H1 (cell line): ENCODE measurements at regions not wholly inside any gene's neighbourhood (a gene's known extent, or its start where the extent isn't known, plus 50 kb on each side); places are given as distances from the start of the nearest gene placed in this dataset.

Experiments
- CTCF ChIA-PET: fragments of 300-600 bp; sonication (Branson Sonifier 250); formaldehyde crosslinking; loops from one replicate; lab custom pipeline; 2021; ENCODE audit not compliant: partially characterized antibody; lab: Charles Lee
- POLR2A ChIA-PET: fragments of 300-600 bp; sonication (Branson Sonifier 250); formaldehyde crosslinking; loops from one replicate; lab custom pipeline; 2021; ENCODE audit warnings: inconsistent platforms; ENCODE audit not compliant: partially characterized antibody; lab: Charles Lee
- DNase-seq, 2 experiments: peaks; one replicate each; pipeline versions ENCODE4 v3.0.0 to v3.0.0-alpha.2; 2010 to 2022; ENCODE audit warnings: low spot score in 2 of 2, low read depth in 1 of 2, mixed read lengths in 1 of 2
- FAIRE-seq: peaks from 2 replicates; lab custom pipeline; 2011; peaks lifted over from hg19 to GRCh38; lab: Jason Lieb, UNC
- H2AFZ ChIP-seq: 2 replicates; pipeline ENCODE4 v1.8.1; 2012; ENCODE audit warnings: low read length, inconsistent platforms
- H2AK5ac ChIP-seq: 2 replicates; pipeline ENCODE4 v1.6.1; 2013; ENCODE audit warnings: low read depth, low read length
- H2BK120ac ChIP-seq: replicated peaks from 2 replicates; pipeline ENCODE3; 2013; ENCODE audit warnings: low read depth, low read length, inconsistent platforms
- H2BK12ac ChIP-seq: 2 replicates; pipeline ENCODE4 v1.6.1; 2013; ENCODE audit warnings: low read depth, low read length
- H2BK15ac ChIP-seq: 2 replicates; pipeline ENCODE4 v1.6.1; 2013; ENCODE audit warnings: low read length
- H2BK20ac ChIP-seq: 2 replicates; pipeline ENCODE4 v1.6.1; 2013; ENCODE audit warnings: low read length
- H2BK5ac ChIP-seq: 2 replicates; pipeline ENCODE4 v1.6.1; 2013; ENCODE audit warnings: low read depth, low read length
- H3K14ac ChIP-seq: 2 replicates; pipeline ENCODE4 v1.6.1; 2013; ENCODE audit warnings: inconsistent platforms; ENCODE audit not compliant: insufficient read length
- H3K18ac ChIP-seq: 2 replicates; pipeline ENCODE4 v1.6.1; 2013; ENCODE audit warnings: low read length; ENCODE audit errors: extremely low read depth
- H3K23ac ChIP-seq: 2 replicates; pipeline ENCODE4 v1.6.1; 2013; ENCODE audit warnings: inconsistent platforms; ENCODE audit not compliant: insufficient read length
- H3K23me2 ChIP-seq: 2 replicates; pipeline ENCODE4 v1.6.1; 2013; ENCODE audit warnings: low read depth, low read length
- H3K27ac ChIP-seq: 2 replicates; pipeline ENCODE4 v1.6.1; 2011; ENCODE audit warnings: low read depth, low read length, inconsistent platforms
- H3K27me3 ChIP-seq, 4 experiments: replicated peaks in 1 of 4; 1 replicate in 1 of 4; 2 replicates in 3 of 4; pipeline versions ENCODE4 v1.6.1 to v1.8.1; 2011 to 2013; ENCODE audit warnings: low read length in 3 of 4, mild to moderate bottlenecking in 3 of 4, inconsistent platforms in 2 of 4, mixed read lengths in 2 of 4, moderate library complexity in 1 of 4; ENCODE audit not compliant: control insufficient read depth in 3 of 4, insufficient read depth in 3 of 4; ENCODE audit errors: extremely low read depth in 1 of 4
- H3K36me3 ChIP-seq, 4 experiments: 2 replicates each; pipeline versions ENCODE4 v1.6.1 to v1.8.1; 2011 to 2013; ENCODE audit warnings: mild to moderate bottlenecking in 4 of 4, low read length in 3 of 4, moderate library complexity in 2 of 4, control low read depth in 1 of 4, inconsistent platforms in 1 of 4; ENCODE audit not compliant: insufficient read depth in 4 of 4, control insufficient read depth in 2 of 4
- H3K4ac ChIP-seq: replicated peaks from 2 replicates; pipeline ENCODE3; 2013; ENCODE audit warnings: low read length, low read depth, mixed read lengths, inconsistent platforms; ENCODE audit not compliant: insufficient read length
- H3K4me1 ChIP-seq, 4 experiments: replicated peaks in 1 of 4; 1 replicate in 1 of 4; 2 replicates in 3 of 4; pipeline versions ENCODE4 v1.6.1 to v1.8.1; 2011 to 2013; ENCODE audit warnings: low read length in 3 of 4, inconsistent platforms in 2 of 4, mixed read lengths in 1 of 4; ENCODE audit not compliant: insufficient read depth in 4 of 4, control insufficient read depth in 3 of 4
- H3K4me2 ChIP-seq, 2 experiments: 2 replicates each; pipeline versions ENCODE4 v1.6.1 to v1.8.1; 2011 to 2013; ENCODE audit warnings: low read depth in 2 of 2, low read length in 2 of 2, control low read depth in 1 of 2, inconsistent platforms in 1 of 2, mild to moderate bottlenecking in 1 of 2; ENCODE audit not compliant: insufficient read depth in 1 of 2
- H3K4me3 ChIP-seq, 4 experiments: fragments of 200-600, 300-600 bp in 1 of 4; sonication (generic), shearing (Covaris generic), sonication (Bioruptor Twin) in 1 of 4; 2 replicates each; pipeline versions ENCODE4 v1.5.1 to v1.8.1; 2011 to 2016; ENCODE audit warnings: low read length in 4 of 4, low read depth in 3 of 4, control low read depth in 2 of 4, inconsistent platforms in 2 of 4, mild to moderate bottlenecking in 2 of 4, mixed read lengths in 1 of 4, moderate library complexity in 1 of 4; ENCODE audit not compliant: insufficient read depth in 2 of 4; ENCODE audit errors: extremely low read depth in 1 of 4
- H3K56ac ChIP-seq: replicated peaks from 2 replicates; pipeline ENCODE3; 2013; ENCODE audit warnings: low read depth, mild to moderate bottlenecking, mixed read lengths, low read length, inconsistent platforms; ENCODE audit not compliant: insufficient read length
- H3K79me1 ChIP-seq: 2 replicates; pipeline ENCODE4 v1.6.1; 2013; ENCODE audit warnings: low read depth, low read length, control low read depth
- H3K79me2 ChIP-seq, 2 experiments: 2 replicates each; pipeline versions ENCODE4 v1.6.1 to v1.8.1; 2012 to 2013; ENCODE audit warnings: low read length in 2 of 2, mild to moderate bottlenecking in 2 of 2, inconsistent platforms in 1 of 2; ENCODE audit not compliant: insufficient read depth in 2 of 2, control insufficient read depth in 1 of 2
- H3K9ac ChIP-seq, 4 experiments: replicated peaks in 1 of 4; 1 replicate in 1 of 4; 2 replicates in 3 of 4; pipeline versions ENCODE4 v1.6.1 to v1.8.1; 2011 to 2013; ENCODE audit warnings: low read depth in 3 of 4, low read length in 3 of 4, control low read depth in 2 of 4, mild to moderate bottlenecking in 2 of 4, moderate library complexity in 2 of 4, inconsistent platforms in 1 of 4; ENCODE audit errors: extremely low read depth in 1 of 4
- H3K9me3 ChIP-seq, 2 experiments: 2 replicates each; pipeline versions ENCODE4 v1.6.1 to v1.8.1; 2012 to 2013; ENCODE audit warnings: mild to moderate bottlenecking in 2 of 2, moderate library complexity in 2 of 2, control low read depth in 1 of 2, inconsistent platforms in 1 of 2, low read depth in 1 of 2, low read length in 1 of 2, mixed read lengths in 1 of 2; ENCODE audit not compliant: insufficient read depth in 2 of 2
- H4K20me1 ChIP-seq, 2 experiments: replicated peaks in 1 of 2; 2 replicates each; pipeline versions ENCODE3 to v1.8.1; 2011 to 2013; ENCODE audit warnings: inconsistent platforms in 2 of 2, low read length in 2 of 2, mild to moderate bottlenecking in 1 of 2; ENCODE audit not compliant: insufficient read depth in 2 of 2, control insufficient read depth in 1 of 2
- H4K5ac ChIP-seq: 2 replicates; pipeline ENCODE4 v1.6.1; 2013; ENCODE audit warnings: low read length, low read depth, mixed read lengths, inconsistent platforms; ENCODE audit not compliant: insufficient read length
- H4K8ac ChIP-seq: 2 replicates; pipeline ENCODE4 v1.8.0; 2013; ENCODE audit warnings: mild to moderate bottlenecking, moderate library complexity, low read length, inconsistent platforms; ENCODE audit not compliant: insufficient read depth; ENCODE audit errors: extremely low read depth
- H4K91ac ChIP-seq: replicated peaks from 2 replicates; pipeline ENCODE3; 2013; ENCODE audit warnings: low read length, mixed read lengths, inconsistent platforms; ENCODE audit not compliant: insufficient read length
- CBX5 ChIP-seq: fragments of 300-800, 300-1000 bp; sonication (generic); IDR thresholded peaks from 2 replicates; pipeline ENCODE4 v1.7.1; 2016; ENCODE audit warnings: antibody characterized with exemption, low read length, low read depth
- CBX8 ChIP-seq: fragments of 300-800, 300-1000 bp; sonication (generic); IDR thresholded peaks from 2 replicates; pipeline ENCODE4 v1.7.1; 2016; ENCODE audit warnings: low read depth, low read length, borderline replicate concordance
- RAD21 ChIP-seq, 2 experiments: IDR thresholded peaks in 1 of 2; conservative IDR thresholded peaks in 1 of 2; 2 replicates each; pipeline ENCODE4 v1.6.1; 2011; ENCODE audit warnings: low read depth in 2 of 2, low read length in 2 of 2, improper control_type of control experiment in 1 of 2, inconsistent platforms in 1 of 2, mild to moderate bottlenecking in 1 of 2, moderate library complexity in 1 of 2
- SAP30 ChIP-seq: fragments of 300-600 bp; sonication (generic); IDR thresholded peaks from 2 replicates; pipeline ENCODE4 v1.7.1; 2012; ENCODE audit warnings: low read length, moderate library complexity, mild to moderate bottlenecking, inconsistent platforms; ENCODE audit not compliant: insufficient read depth, insufficient replicate concordance
- TAF1 ChIP-seq: IDR thresholded peaks from 2 replicates; pipeline ENCODE4 v1.6.1; 2011; ENCODE audit warnings: mild to moderate bottlenecking, low read depth, low read length
- TBP ChIP-seq: IDR thresholded peaks from 2 replicates; pipeline ENCODE4 v1.6.1; 2011; ENCODE audit warnings: low read depth, low read length, improper control_type of control experiment
- WGBS, 2 experiments: shearing (Covaris generic) in 1 of 2; methylation state at CpG; one replicate each; pipeline versions ENCODE4 v1.1.6 to v1.1.7; 2013 to 2015; ENCODE audit warnings: low lambda C conversion rate in 2 of 2, mixed read lengths in 2 of 2, inconsistent platforms in 1 of 2, low coverage in 1 of 2, missing lambda C conversion rate in 1 of 2; ENCODE audit not compliant: insufficient replicate concordance in 2 of 2, insufficient coverage in 1 of 2, insufficient read length in 1 of 2; ENCODE audit errors: extremely low coverage in 1 of 2, missing lambda C conversion rate in 1 of 2; 5-methylcytosine and 5-hydroxymethylcytosine counted together

- no peaks in the 10 kb centered on the region for H3K79me2 ChIP-seq
- H3K27me3 ChIP-seq, result no peaks in the 10 kb centered on the region
- no peak overlapping the region; the same call in 1 of the 2 replicates for H2BK5ac ChIP-seq
- no peak for TF ChIP-seq CBX5
- TF ChIP-seq TAF1, result no peak
- no peak for TF ChIP-seq TBP
- no peak for TF ChIP-seq RAD21 (IDR thresholded peaks at IDR 0.05 in 1 of 2, conservative IDR thresholded peaks at IDR 0.05 in 1 of 2; ENCODE audit: low read depth in 2 of 2, low read length in 2 of 2)
- TF ChIP-seq CBX8, result no peak
- no peak for TF ChIP-seq SAP30
- no peak overlapping the region for H4K5ac ChIP-seq
- no peak overlapping the region for H2AFZ ChIP-seq
- no peak overlapping the region for H2BK120ac ChIP-seq
- no peak overlapping the region for H3K18ac ChIP-seq
- peak overlapping the region in 1 of 4 experiments; percentile 29; a peak in 1 of 8 replicates for H3K4me3 ChIP-seq
- no peak overlapping the region for H2BK12ac ChIP-seq
- no peaks in the 10 kb centered on the region for H4K20me1 ChIP-seq
- H3K4ac ChIP-seq, result no peak overlapping the region
- no peak overlapping the region for H3K14ac ChIP-seq
- ChIA-PET CTCF (no interaction called here), POLR2A (no interaction called here)
- FAIRE-seq (no peak), DNase-seq (no peak)
- H4K91ac ChIP-seq, result peak overlapping the region; percentile 20
- no peak overlapping the region for H3K9ac ChIP-seq
- no peak overlapping the region for H2BK20ac ChIP-seq
- no peaks in the 10 kb centered on the region for H3K23me2 ChIP-seq
- no peak overlapping the region for H3K27ac ChIP-seq
- peak overlapping the region in 1 of 2 experiments; percentile 56; a peak in 2 of 4 replicates for H3K4me2 ChIP-seq
- H3K9me3 ChIP-seq, result no peaks in the 10 kb centered on the region
- no peak overlapping the region for H4K8ac ChIP-seq
- no peak overlapping the region for H2BK15ac ChIP-seq
- no peak overlapping the region for H2AK5ac ChIP-seq
- no peaks in the 10 kb centered on the region for H3K36me3 ChIP-seq
- H3K79me1 ChIP-seq, result no peaks in the 10 kb centered on the region
- H3K4me1 ChIP-seq, result peaks cover 0 to 9% (median 1%) of the 10 kb centered on the region in 4 experiments; a peak in 2 of 7 replicates
- H3K23ac ChIP-seq, result no peak overlapping the region
- 45% methylated on average over 1 of the region's 1 CpG; no CpG with 5 or more reads in 1 of the 2 experiments for WGBS, 2 experiments
- H3K56ac ChIP-seq, result no peak overlapping the region
Observed at GRCh38 chr4:165656399-165656798, 216.6 kb upstream of the TLL1 start.
